ENCODE measurements at regions not wholly inside any gene's neighbourhood (a gene's known extent, or its start where the extent isn't known, plus 50 kb on each side); places are given as distances from the start of the nearest gene placed in this dataset.

DNA sequence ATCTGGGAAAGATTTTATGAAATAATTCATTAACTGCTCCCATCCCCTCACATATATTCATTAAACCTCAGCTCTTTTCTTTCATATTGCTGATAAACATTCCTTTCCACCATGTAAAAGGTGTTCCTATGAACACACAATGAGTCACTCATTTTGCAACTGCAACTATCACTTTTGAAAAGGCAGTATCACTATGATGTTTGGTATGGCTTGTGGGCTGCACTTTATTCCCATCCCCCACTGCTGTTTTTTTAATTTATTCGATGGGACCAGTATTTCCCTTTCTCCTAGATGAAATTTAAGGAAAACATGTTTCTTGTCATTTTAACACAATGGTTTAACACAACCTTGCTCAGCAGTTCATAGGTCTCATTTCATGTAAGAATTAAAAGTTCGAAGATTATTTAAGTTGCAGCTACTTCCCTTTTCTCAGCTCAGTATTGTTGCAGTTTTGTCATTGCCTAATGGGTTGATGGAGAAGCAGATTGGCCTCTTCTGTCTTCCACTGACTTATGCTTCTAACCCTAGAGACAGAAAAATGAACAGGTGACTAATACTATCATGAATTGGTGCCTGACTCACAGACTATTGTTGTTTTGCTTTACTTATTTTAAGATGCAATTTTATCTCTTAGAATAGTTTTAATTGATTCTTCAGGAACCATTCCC lies 280.3 kb downstream of the ZPLD1 start:
- DNase-seq (no peak), ATAC-seq (ENCODE audit: insufficient read depth, low read depth) (no peak)
- Histone ChIP-seq H3K27me3 (ENCODE audit: insufficient read depth, low read length, poor library complexity) (no peaks in the 10 kb centered on the region), H3K4me3 (ENCODE audit: low read depth in 1 of 2, low read length in 2 of 2) (no peak overlapping the region), H3K4me2 (ENCODE audit: insufficient read depth, low read length) (no peak overlapping the region), H3K79me2 (ENCODE audit: insufficient read depth, low read length) (no peaks in the 10 kb centered on the region), H3K4me1 (ENCODE audit: insufficient read depth, low read length) (no peaks in the 10 kb centered on the region), H3K27ac (ENCODE audit: low read length) (no peak overlapping the region), H3K9me3 (ENCODE audit: insufficient read depth, low read length, severe bottlenecking) (no peaks in the 10 kb centered on the region), H3K36me3 (ENCODE audit: insufficient read depth, low read length) (no peaks in the 10 kb centered on the region), H3K9ac (ENCODE audit: low read depth, low read length) (no peak overlapping the region), H4K20me1 (ENCODE audit: insufficient read depth, low read length) (no peaks in the 10 kb centered on the region), H2AFZ (ENCODE audit: low read depth, low read length) (no peak overlapping the region)
- TF ChIP-seq, protein P1, sequence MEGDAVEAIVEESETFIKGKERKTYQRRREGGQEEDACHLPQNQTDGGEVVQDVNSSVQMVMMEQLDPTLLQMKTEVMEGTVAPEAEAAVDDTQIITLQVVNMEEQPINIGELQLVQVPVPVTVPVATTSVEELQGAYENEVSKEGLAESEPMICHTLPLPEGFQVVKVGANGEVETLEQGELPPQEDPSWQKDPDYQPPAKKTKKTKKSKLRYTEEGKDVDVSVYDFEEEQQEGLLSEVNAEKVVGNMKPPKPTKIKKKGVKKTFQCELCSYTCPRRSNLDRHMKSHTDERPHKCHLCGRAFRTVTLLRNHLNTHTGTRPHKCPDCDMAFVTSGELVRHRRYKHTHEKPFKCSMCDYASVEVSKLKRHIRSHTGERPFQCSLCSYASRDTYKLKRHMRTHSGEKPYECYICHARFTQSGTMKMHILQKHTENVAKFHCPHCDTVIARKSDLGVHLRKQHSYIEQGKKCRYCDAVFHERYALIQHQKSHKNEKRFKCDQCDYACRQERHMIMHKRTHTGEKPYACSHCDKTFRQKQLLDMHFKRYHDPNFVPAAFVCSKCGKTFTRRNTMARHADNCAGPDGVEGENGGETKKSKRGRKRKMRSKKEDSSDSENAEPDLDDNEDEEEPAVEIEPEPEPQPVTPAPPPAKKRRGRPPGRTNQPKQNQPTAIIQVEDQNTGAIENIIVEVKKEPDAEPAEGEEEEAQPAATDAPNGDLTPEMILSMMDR (IDR thresholded peaks at IDR 0.05; ENCODE audit: borderline replicate concordance, extremely low read depth, low read length, poor library complexity, severe bottlenecking) = no peak
- TF ChIP-seq EZH2 (IDR thresholded peaks at IDR 0.05; ENCODE audit: borderline replicate concordance, low read depth, low read length, severe bottlenecking) = no peak

- H3K9ac ChIP-seq (ENCODE audit: low read depth, low read length) = no peak overlapping the region
- no peak for DNase-seq
- no peak overlapping the region for H2AFZ ChIP-seq (ENCODE audit: low read depth, low read length)
- no peaks in the 10 kb centered on the region for H4K20me1 ChIP-seq (ENCODE audit: insufficient read depth, low read length)
- H3K36me3 ChIP-seq (ENCODE audit: insufficient read depth, low read length) = no peaks in the 10 kb centered on the region
- H3K79me2 ChIP-seq (ENCODE audit: insufficient read depth, low read length) = no peaks in the 10 kb centered on the region
- H3K4me1 ChIP-seq (ENCODE audit: insufficient read depth, low read length) = no peaks in the 10 kb centered on the region
- H3K27ac ChIP-seq (ENCODE audit: low read length) = no peak overlapping the region
- H3K4me2 ChIP-seq (ENCODE audit: insufficient read depth, low read length) = no peak overlapping the region
- no peak for ATAC-seq (ENCODE audit: insufficient read depth, low read depth)
- TF ChIP-seq, protein P1 (IDR thresholded peaks at IDR 0.05; ENCODE audit: borderline replicate concordance, extremely low read depth, low read length, poor library complexity, severe bottlenecking) = no peak
- no peak for TF ChIP-seq EZH2 (IDR thresholded peaks at IDR 0.05; ENCODE audit: borderline replicate concordance, low read depth, low read length, severe bottlenecking)
- no peaks in the 10 kb centered on the region for H3K9me3 ChIP-seq (ENCODE audit: insufficient read depth, low read length, severe bottlenecking)
- H3K27me3 ChIP-seq (ENCODE audit: insufficient read depth, low read length, poor library complexity) = no peaks in the 10 kb centered on the region
- no peak overlapping the region for H3K4me3 ChIP-seq (ENCODE audit: low read depth in 1 of 2, low read length in 2 of 2)
These were observed 283.8 kb downstream of the ZPLD1 start for GRCh38 chr3:102718651-102719050.

GRCh38 chr3:102722317-102722716 lies 287.5 kb downstream of the ZPLD1 start:
- Histone ChIP-seq H3K4me2 (ENCODE audit: insufficient read depth, low read length) (no peak overlapping the region), H3K79me2 (ENCODE audit: insufficient read depth, low read length) (no peaks in the 10 kb centered on the region), H3K9ac (ENCODE audit: low read depth, low read length) (no peak overlapping the region), H4K20me1 (ENCODE audit: insufficient read depth, low read length) (no peaks in the 10 kb centered on the region), H3K4me3 (ENCODE audit: low read depth in 1 of 2, low read length in 2 of 2) (no peak overlapping the region), H3K27me3 (ENCODE audit: insufficient read depth, low read length, poor library complexity) (no peaks in the 10 kb centered on the region), H3K27ac (ENCODE audit: low read length) (no peak overlapping the region), H3K36me3 (ENCODE audit: insufficient read depth, low read length) (no peaks in the 10 kb centered on the region), H2AFZ (ENCODE audit: low read depth, low read length) (no peak overlapping the region), H3K4me1 (ENCODE audit: insufficient read depth, low read length) (no peaks in the 10 kb centered on the region), H3K9me3 (ENCODE audit: insufficient read depth, low read length, severe bottlenecking) (no peaks in the 10 kb centered on the region)
- ATAC-seq (ENCODE audit: insufficient read depth, low read depth) = no peak
- TF ChIP-seq, protein P1 (IDR thresholded peaks at IDR 0.05; ENCODE audit: borderline replicate concordance, extremely low read depth, low read length, poor library complexity, severe bottlenecking) = no peak
- no peak for TF ChIP-seq EZH2 (IDR thresholded peaks at IDR 0.05; ENCODE audit: borderline replicate concordance, low read depth, low read length, severe bottlenecking)
- DNase-seq = no peak
